PC-3 (cell line): ENCODE measurements at regions not wholly inside any gene's neighbourhood (a gene's known extent, or its start where the extent isn't known, plus 50 kb on each side); places are given as distances from the start of the nearest gene placed in this dataset.

Experiments
- ATAC-seq: fragments of 200-7000 bp; cut with Tn5 transposase; 2 replicates; pipeline ENCODE4 v1.9.1; 2020; ENCODE audit warnings: mild to moderate bottlenecking, moderate library complexity
- BruUV-seq: library from RNA; stranded (reverse); fragments of 400-500 nt; replicated peaks from 2 replicates; lab custom pipeline; 2021; lab: Mats Ljungman, UMichigan
- CTCF ChIA-PET: fragments of 300-600 bp; sonication (Branson Sonifier 250); formaldehyde crosslinking; loops from one replicate; lab custom pipeline; 2022; ENCODE audit warnings: antibody characterized with exemption; lab: Charles Lee
- POLR2A ChIA-PET: fragments of 300-600 bp; sonication (Branson Sonifier 250); formaldehyde crosslinking; loops from one replicate; lab custom pipeline; 2022; ENCODE audit warnings: antibody characterized with exemption; ENCODE audit not compliant: unreplicated experiment; lab: Charles Lee
- DNase-seq: peaks from one replicate; pipeline ENCODE4 v3.0.0-alpha.2; 2015
- H2AFZ ChIP-seq: fragments of 300-600 bp; sonication (generic); 2 replicates; pipeline ENCODE4 v1.6.0; 2016; ENCODE audit warnings: antibody characterized with exemption, low read length
- H3F3A ChIP-seq: fragments of 300-600 bp; sonication (generic); one replicate; pipeline ENCODE4 v1.6.0; 2017; ENCODE audit warnings: antibody characterized with exemption, low read length, control low read depth, mild to moderate bottlenecking; ENCODE audit not compliant: unreplicated experiment
- H3K27ac ChIP-seq: fragments of 300-600 bp; sonication (generic); 2 replicates; pipeline ENCODE4 v1.5.1; 2016; ENCODE audit warnings: mild to moderate bottlenecking, low read length
- H3K27me3 ChIP-seq: fragments of 300-600 bp; sonication (generic); 2 replicates; pipeline ENCODE4 v1.6.1; 2016; ENCODE audit warnings: low read length, mixed read lengths
- H3K36me3 ChIP-seq: fragments of 300-600 bp; sonication (generic); 2 replicates; pipeline ENCODE4 v1.6.1; 2016; ENCODE audit warnings: low read depth, mixed run types, low read length, mixed read lengths
- H3K4me1 ChIP-seq: fragments of 300-600 bp; sonication (generic); 2 replicates; pipeline ENCODE4 v1.5.1; 2016; ENCODE audit warnings: low read length; ENCODE audit not compliant: insufficient read depth
- H3K4me2 ChIP-seq: fragments of 300-600 bp; sonication (generic); 2 replicates; pipeline ENCODE4 v1.6.0; 2016; ENCODE audit warnings: low read length
- H3K4me3 ChIP-seq: fragments of 300-600 bp; sonication (generic); 2 replicates; pipeline ENCODE4 v1.5.1; 2016; ENCODE audit warnings: mild to moderate bottlenecking, low read length, mixed read lengths
- H3K79me2 ChIP-seq: fragments of 300-600 bp; sonication (generic); 2 replicates; pipeline ENCODE4 v1.6.1; 2017; ENCODE audit warnings: low read length, mixed read lengths
- H3K9ac ChIP-seq: fragments of 300-600 bp; sonication (generic); 2 replicates; pipeline ENCODE4 v1.6.0; 2016; ENCODE audit warnings: mild to moderate bottlenecking, low read length
- H3K9me2 ChIP-seq: fragments of 300-600 bp; sonication (generic); replicated peaks from 2 replicates; pipeline ENCODE4 v1.6.1; 2016; ENCODE audit warnings: mixed run types, low read length, mixed read lengths
- H3K9me3 ChIP-seq: fragments of 300-600 bp; sonication (generic); 2 replicates; pipeline ENCODE4 v1.6.1; 2016; ENCODE audit warnings: low read length, mixed read lengths
- H4K20me1 ChIP-seq: fragments of 300-600 bp; sonication (generic); 2 replicates; pipeline ENCODE4 v1.6.1; 2016; ENCODE audit warnings: low read length, mixed read lengths
- CTCF ChIP-seq: fragments of 300-600 bp; sonication (generic); conservative IDR thresholded peaks from 2 replicates; pipeline ENCODE4 v1.5.1; 2017; ENCODE audit warnings: antibody characterized with exemption, low read depth, mild to moderate bottlenecking, low read length
- EZH2 ChIP-seq: fragments of 300-600 bp; sonication (generic); IDR thresholded peaks from one replicate; pipeline ENCODE4 v1.6.1; 2017; ENCODE audit warnings: antibody characterized with exemption, mild to moderate bottlenecking, low read length; ENCODE audit not compliant: unreplicated experiment
- EZH2phosphoT487 ChIP-seq: fragments of 300-600 bp; sonication (generic); IDR thresholded peaks from 2 replicates; pipeline ENCODE4 v1.6.1; 2018; ENCODE audit warnings: mild to moderate bottlenecking, antibody characterized with exemption, low read length, borderline replicate concordance
- intact Hi-C: fragments of 100-400 bp; cut with micrococcal nuclease; formaldehyde crosslinking; loops from 2 replicates; pipeline ENCODE4 v1.9.0; 2023

- no peaks in the 10 kb centered on the region for H3K79me2 ChIP-seq
- H3K4me3 ChIP-seq = no peak overlapping the region
- no peaks in the 10 kb centered on the region for H3K27me3 ChIP-seq
- no peak overlapping the region for H3K4me2 ChIP-seq
- no peaks in the 10 kb centered on the region; the same call in 1 of the 2 replicates for H3K36me3 ChIP-seq
- TF ChIP-seq EZH2phosphoT487 = no peak
- TF ChIP-seq CTCF = peak; percentile 77
- no peak for TF ChIP-seq EZH2
- POLR2A ChIA-PET = no interaction called here
- no peak overlapping the region for H2AFZ ChIP-seq
- H3K9ac ChIP-seq = no peak overlapping the region
- peaks cover 6% of the 10 kb centered on the region; the same call in 1 of the 2 replicates for H3K4me1 ChIP-seq
- BruUV-seq = no TSS peak
- DNase-seq (peak; percentile 83), ATAC-seq (peak; percentile 72; the same call in 1 of the 2 replicates)
- no peaks in the 10 kb centered on the region for H3K9me2 ChIP-seq
- H3K9me3 ChIP-seq = no peaks in the 10 kb centered on the region
- no peaks in the 10 kb centered on the region for H4K20me1 ChIP-seq
- intact Hi-C loops = loop anchor here (1.0 kb wide), 3 partner anchors 351 to 766 kb away; no protein-coding TSS in a partner anchor
- no peaks in the 10 kb centered on the region for H3F3A ChIP-seq
- CTCF ChIA-PET = no interaction called here
- no peak overlapping the region for H3K27ac ChIP-seq
Observed at GRCh38 chr7:16071246-16071857, 350.0 kb downstream of the CRPPA start.

- H3F3A ChIP-seq = no peaks in the 10 kb centered on the region
- no peak for TF ChIP-seq EZH2phosphoT487
- no peak for TF ChIP-seq EZH2
- no peak for TF ChIP-seq CTCF
- no peaks in the 10 kb centered on the region for H3K9me2 ChIP-seq
- H3K4me1 ChIP-seq = peaks cover 6% of the 10 kb centered on the region; the same call in 1 of the 2 replicates
- H3K36me3 ChIP-seq = no peaks in the 10 kb centered on the region; the same call in 1 of the 2 replicates
- no peak overlapping the region for H3K9ac ChIP-seq
- ATAC-seq = no peak
- ChIA-PET CTCF (no interaction called here), POLR2A (no interaction called here)
- BruUV-seq = no TSS peak
- no peaks in the 10 kb centered on the region for H3K79me2 ChIP-seq
- H3K4me3 ChIP-seq = no peak overlapping the region
- intact Hi-C loops = loop anchor here (1.0 kb wide), 3 partner anchors 351 to 766 kb away; no protein-coding TSS in a partner anchor
- H3K9me3 ChIP-seq = no peaks in the 10 kb centered on the region
- H4K20me1 ChIP-seq = no peaks in the 10 kb centered on the region
- no peak overlapping the region for H3K4me2 ChIP-seq
- H2AFZ ChIP-seq = no peak overlapping the region
- DNase-seq = no peak
- no peaks in the 10 kb centered on the region for H3K27me3 ChIP-seq
- H3K27ac ChIP-seq = no peak overlapping the region
Observed at GRCh38 chr7:16070806-16071205, 350.5 kb downstream of the CRPPA start.

- no peak for TF ChIP-seq EZH2phosphoT487
- no peak for TF ChIP-seq EZH2
- TF ChIP-seq CTCF = no peak
- DNase-seq (no peak), ATAC-seq (no peak)
- Histone ChIP-seq H3F3A (no peaks in the 10 kb centered on the region), H3K4me2 (no peak overlapping the region), H3K79me2 (no peaks in the 10 kb centered on the region), H3K9me3 (no peaks in the 10 kb centered on the region), H3K27me3 (0 out of 2 replicates have a peak, but pooled peaks cover 3% of the 10 kb centered on the region), H3K4me1 (peaks cover 6% of the 10 kb centered on the region; the same call in 1 of the 2 replicates), H3K9me2 (no peaks in the 10 kb centered on the region), H2AFZ (no peak overlapping the region), H3K36me3 (no peaks in the 10 kb centered on the region; the same call in 1 of the 2 replicates), H3K9ac (no peak overlapping the region), H4K20me1 (no peaks in the 10 kb centered on the region), H3K4me3 (no peak overlapping the region), H3K27ac (no peak overlapping the region)
- no TSS peak for BruUV-seq
- CTCF ChIA-PET = no interaction called here
- intact Hi-C loops = loop anchor here (5.0 kb wide), 1 partner anchor 513 kb away; no protein-coding TSS in a partner anchor
- POLR2A ChIA-PET = no interaction called here
Observed at GRCh38 chr7:16069998-16070397, 351.3 kb downstream of the CRPPA start.
